ENCODE measurements at regions not wholly inside any gene's neighbourhood (a gene's known extent, or its start where the extent isn't known, plus 50 kb on each side); places are given as distances from the start of the nearest gene placed in this dataset.

- intact Hi-C loops (cut with DNase I; ENCODE audit: low total_unique reads), result no loop called here
- Histone ChIP-seq H3K36me3 (ENCODE audit: low read depth, missing control alignments) (no peaks in the 10 kb centered on the region), H3K4me3 (no peak overlapping the region), H3K9me3 (no peaks in the 10 kb centered on the region), H3K4me1 (no peaks in the 10 kb centered on the region), H3K27ac (no peak overlapping the region), H3K27me3 (no peaks in the 10 kb centered on the region)
- no peak for DNase-seq
- WGBS, 2 donors, result 74 to 76% methylated on average over 1 of the region's 1 CpG
- TF ChIP-seq POLR2A (IDR thresholded peaks at IDR 0.05) (no peak), CTCF (IDR thresholded peaks at IDR 0.05) (no peak)
Measured at GRCh38 chr6:144644776-144645175, 359.6 kb downstream of the UTRN start.

GRCh38 chr6:144646093-144647056 lies 361.2 kb downstream of the UTRN start:
- WGBS, 2 donors, result 75 to 77% methylated on average over 4 of the region's 4 CpGs
- no peak for TF ChIP-seq POLR2A (IDR thresholded peaks at IDR 0.05)
- no peak for TF ChIP-seq CTCF (IDR thresholded peaks at IDR 0.05)

GRCh38 chr6:144647406-144647964 lies 362.4 kb downstream of the UTRN start:
- H3K4me3 ChIP-seq, result no peak overlapping the region
- no peak for DNase-seq
- no peak for TF ChIP-seq CTCF (IDR thresholded peaks at IDR 0.05)
- TF ChIP-seq POLR2A (IDR thresholded peaks at IDR 0.05), result no peak

More at GRCh38 chr6:144646093-144647056, 361.2 kb downstream of the UTRN start:
- H3K36me3 ChIP-seq (ENCODE audit: low read depth, missing control alignments), result no peaks in the 10 kb centered on the region
- H3K4me3 ChIP-seq, result no peak overlapping the region
- H3K27me3 ChIP-seq, result no peaks in the 10 kb centered on the region
- DNase-seq, result no peak
- intact Hi-C loops (cut with DNase I; ENCODE audit: low total_unique reads), result no loop called here
- peak overlapping the region in 1 of 2 donors; percentile 37 for H3K27ac ChIP-seq
- H3K4me1 ChIP-seq, result no peaks in the 10 kb centered on the region
- H3K9me3 ChIP-seq, result no peaks in the 10 kb centered on the region

GRCh38 chr6:144647971-144648651 lies 363.0 kb downstream of the UTRN start:
- Histone ChIP-seq H3K9me3 (no peaks in the 10 kb centered on the region), H3K4me1 (peaks cover 3% of the 10 kb centered on the region), H3K27ac (no peak overlapping the region), H3K27me3 (no peaks in the 10 kb centered on the region), H3K36me3 (ENCODE audit: low read depth, missing control alignments) (no peaks in the 10 kb centered on the region), H3K4me3 (no peak overlapping the region)
- DNase-seq, result no peak
- no peak for TF ChIP-seq CTCF (IDR thresholded peaks at IDR 0.05)
- no peak for TF ChIP-seq POLR2A (IDR thresholded peaks at IDR 0.05)
- intact Hi-C loops (cut with DNase I; ENCODE audit: low total_unique reads), result no loop called here
- WGBS, 2 donors, result 43 to 44% methylated on average over 3 of the region's 3 CpGs

More at GRCh38 chr6:144647406-144647964, 362.4 kb downstream of the UTRN start:
- H3K36me3 ChIP-seq (ENCODE audit: low read depth, missing control alignments), result no peaks in the 10 kb centered on the region
- peak overlapping the region in 1 of 2 donors; percentile 37 for H3K27ac ChIP-seq
- H3K27me3 ChIP-seq, result no peaks in the 10 kb centered on the region
- intact Hi-C loops (cut with DNase I; ENCODE audit: low total_unique reads), result no loop called here
- H3K4me1 ChIP-seq, result peaks cover 3% of the 10 kb centered on the region
- no peaks in the 10 kb centered on the region for H3K9me3 ChIP-seq
- WGBS, 2 donors, result 72% methylated on average over 6 of the region's 6 CpGs
